ENCODE measurements at regions not wholly inside any gene's neighbourhood (a gene's known extent, or its start where the extent isn't known, plus 50 kb on each side); places are given as distances from the start of the nearest gene placed in this dataset.

GRCh38 chr2:128473175-128474035 lies 154.7 kb upstream of the HS6ST1 start:
- no peak for DNase-seq (ENCODE audit: low spot score)

DNA sequence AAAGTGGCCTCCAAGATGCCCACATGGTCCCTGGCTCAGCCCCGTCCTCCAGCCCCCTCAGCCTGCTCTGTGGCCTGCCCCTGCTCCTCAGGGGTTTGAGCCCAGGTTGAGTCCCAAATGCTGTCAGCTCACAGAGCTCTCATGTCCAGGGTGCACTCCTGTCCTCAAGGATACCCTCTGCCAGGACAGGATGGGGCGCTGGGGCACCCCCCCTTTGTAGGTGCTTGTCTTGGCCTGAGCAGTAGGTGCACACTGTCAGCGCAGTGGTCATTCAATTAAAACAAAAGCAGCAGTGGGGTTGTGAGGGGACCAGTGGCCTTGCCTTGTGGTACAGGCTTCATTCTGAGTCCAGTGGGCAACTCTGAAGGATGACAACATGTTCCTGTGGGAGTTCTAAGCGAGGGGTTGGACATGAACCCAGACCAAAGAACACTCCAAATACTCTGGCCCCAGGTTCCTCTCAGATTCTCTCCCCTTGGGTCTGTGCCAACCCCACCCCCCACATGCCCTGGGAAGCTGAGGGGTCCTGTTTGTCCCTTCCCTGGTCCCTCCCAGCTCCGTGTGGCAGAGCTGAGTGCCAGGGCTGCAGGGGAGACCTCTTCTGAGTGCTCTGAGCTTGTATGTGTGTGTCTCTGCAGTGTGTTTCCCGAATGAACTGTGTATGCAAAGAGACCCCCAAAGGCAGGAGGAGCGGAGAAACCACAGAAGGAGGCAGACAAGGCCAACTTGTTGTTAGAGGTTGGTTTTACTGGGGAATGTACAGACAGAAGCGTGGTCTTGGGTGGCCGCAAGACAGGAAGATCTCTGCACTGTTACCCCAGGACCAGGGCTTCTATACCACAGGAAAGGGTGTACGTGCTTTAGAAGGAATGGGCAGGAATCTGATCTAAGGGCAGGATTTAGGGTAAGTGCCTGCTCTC lies 155.6 kb upstream of the HS6ST1 start:
- no peak for DNase-seq (ENCODE audit: low spot score)

DNA sequence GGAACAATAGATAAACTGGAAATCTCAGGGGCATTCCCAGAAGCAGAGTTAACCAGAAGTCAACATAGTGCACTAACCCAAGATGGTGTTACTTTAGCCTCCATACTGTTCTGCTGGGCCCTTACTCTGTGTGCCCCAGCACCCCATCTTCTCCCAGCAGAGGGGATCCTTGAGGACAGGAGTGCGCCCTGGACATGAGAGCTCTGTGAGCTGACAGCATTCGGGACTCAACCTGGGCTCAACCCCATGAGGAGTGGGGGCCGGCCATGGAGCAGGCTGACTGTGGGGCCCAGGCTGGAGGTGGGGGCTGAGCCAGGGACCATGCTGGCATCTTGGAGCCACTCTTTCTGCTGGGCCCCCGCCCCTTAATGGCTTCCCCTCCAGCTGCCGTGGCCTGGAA lies 156.3 kb upstream of the HS6ST1 start:
- no peak for DNase-seq (ENCODE audit: low spot score)

GRCh38 chr2:128475427-128476211 lies 157.0 kb upstream of the HS6ST1 start:
- no peak for DNase-seq (ENCODE audit: low spot score)

- DNase-seq (ENCODE audit: low spot score), result no peak
These were observed 158.6 kb upstream of the HS6ST1 start for GRCh38 chr2:128477026-128477820.

- DNase-seq (ENCODE audit: low spot score), result no peak
These were observed 159.2 kb upstream of the HS6ST1 start for GRCh38 chr2:128477891-128478290.

GRCh38 chr2:128485761-128486639 lies 167.3 kb upstream of the HS6ST1 start:
- no peak for DNase-seq (ENCODE audit: low spot score)

DNA sequence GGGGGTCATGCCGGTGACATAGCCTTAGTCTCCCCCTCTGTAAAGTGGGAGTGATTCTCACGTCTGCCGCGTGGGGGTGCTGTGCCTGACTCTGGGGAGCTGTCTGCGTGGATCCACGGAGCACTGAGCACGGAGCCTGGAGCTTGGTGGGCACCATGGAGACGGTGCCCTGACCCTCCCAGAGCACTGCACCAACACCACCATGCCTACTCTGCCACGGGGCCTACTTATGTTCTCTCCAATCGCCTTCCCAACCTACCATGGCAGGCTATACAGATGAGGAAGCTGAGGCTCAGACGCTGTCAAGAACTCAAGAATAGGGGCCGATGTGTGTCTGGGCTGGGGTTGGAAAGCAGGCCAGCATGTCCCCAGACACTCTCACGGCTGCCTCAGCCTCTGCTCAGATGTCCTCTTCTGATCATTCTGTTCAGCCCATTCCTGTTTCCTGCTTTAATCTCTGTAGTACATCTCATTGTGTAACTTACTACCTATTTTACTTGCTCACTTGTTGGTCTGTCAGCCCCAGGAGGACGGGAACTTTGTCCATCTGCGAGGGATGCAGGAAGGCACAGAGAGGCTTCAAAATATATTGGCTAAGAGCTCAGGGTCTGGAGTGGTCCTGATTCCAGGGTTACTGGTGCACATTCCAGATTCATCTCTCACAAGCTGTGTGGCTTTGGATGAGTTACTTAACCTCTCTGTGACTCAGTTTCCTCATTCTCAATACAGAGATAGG lies 168.1 kb upstream of the HS6ST1 start:
- DNase-seq (ENCODE audit: low spot score), result no peak

DNA sequence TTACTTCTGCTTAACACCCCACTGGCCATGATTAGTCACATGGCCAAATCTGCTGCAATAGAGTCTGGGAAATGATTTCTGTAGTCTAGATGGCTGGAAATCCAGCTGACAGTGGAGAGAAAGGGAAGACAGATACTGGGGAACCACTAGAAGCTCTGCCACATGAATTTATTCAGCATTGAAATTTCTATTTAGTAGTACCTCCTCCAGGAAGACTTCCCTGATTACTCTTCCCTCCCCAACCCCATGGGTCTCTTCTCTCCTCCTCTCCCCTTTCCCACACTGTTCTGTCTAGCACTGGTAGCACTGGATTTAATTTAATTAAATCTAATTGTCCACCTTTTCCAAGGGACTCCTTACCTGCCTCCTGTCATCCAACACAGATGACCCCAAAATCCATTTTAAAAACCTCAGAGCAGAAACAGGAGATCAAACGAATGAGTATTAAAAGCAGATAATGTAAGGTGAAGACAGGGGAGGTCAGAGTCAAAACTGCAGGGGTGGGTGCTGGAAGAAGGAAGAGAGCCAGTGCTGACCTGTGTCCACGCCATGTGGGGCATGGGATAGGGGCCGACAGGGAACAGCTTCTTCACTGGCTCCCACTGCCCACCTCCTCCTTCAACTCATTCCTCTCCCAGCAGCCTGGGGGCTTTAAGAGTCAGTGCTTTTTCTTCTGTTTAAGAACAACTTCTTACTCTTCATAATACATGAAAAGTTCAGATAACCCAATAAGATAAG lies 169.2 kb upstream of the HS6ST1 start:
- no peak for DNase-seq (ENCODE audit: low spot score)

DNA sequence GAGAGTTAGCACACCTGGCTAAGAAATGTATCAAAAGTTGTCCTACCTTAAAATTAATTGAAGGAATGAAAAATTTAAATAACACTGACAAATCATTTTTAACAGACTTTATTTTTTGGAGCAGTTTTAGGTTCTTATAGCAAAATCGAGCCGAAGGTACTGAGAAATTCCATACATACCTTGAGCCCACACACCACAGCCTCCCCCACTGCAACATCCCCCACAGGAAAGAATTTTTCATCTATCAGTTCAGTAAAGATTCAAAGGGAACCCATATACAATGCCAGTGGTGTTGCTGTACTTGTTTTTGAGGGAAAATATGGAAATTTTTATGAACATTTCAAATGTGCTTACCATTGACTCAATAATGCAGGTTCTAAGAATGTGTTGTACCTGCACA lies 169.8 kb upstream of the HS6ST1 start:
- DNase-seq (ENCODE audit: low spot score), result no peak

DNA sequence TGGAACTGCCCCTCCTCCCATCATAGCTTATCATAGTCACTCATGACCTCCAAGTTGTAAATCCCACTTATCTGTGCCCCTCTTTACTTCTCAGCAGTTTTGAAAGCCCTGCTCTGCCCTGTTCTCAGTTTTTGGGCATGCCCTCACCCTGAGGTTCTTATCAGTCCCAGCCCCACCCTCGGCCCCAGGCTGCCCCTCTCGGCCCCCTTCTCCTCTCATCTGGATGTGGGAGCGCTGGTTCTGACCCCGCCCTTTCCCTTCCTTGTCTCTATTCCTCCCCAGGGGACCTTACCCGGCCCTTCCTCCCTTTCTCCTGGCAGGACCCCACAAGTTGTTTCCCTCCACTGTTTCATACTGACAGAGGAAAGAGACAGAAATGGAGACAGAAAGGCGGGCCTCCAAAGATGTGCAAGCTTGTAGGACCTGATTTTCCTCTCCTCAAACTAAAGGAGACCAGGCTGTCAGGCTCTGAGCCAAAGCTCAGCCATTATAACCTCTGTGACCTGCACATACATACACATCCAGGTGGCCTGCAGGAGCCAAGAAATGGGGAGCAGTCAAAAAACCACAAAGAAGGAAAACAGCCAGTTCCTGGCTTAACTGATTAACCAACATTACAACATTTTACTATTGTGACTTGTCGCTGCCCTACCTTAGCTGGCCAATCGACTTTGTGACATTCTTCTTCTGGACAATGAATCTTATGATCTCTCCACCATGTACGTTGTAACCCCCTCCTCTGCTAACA lies 171.0 kb upstream of the HS6ST1 start:
- no peak for DNase-seq (ENCODE audit: low spot score)

DNA sequence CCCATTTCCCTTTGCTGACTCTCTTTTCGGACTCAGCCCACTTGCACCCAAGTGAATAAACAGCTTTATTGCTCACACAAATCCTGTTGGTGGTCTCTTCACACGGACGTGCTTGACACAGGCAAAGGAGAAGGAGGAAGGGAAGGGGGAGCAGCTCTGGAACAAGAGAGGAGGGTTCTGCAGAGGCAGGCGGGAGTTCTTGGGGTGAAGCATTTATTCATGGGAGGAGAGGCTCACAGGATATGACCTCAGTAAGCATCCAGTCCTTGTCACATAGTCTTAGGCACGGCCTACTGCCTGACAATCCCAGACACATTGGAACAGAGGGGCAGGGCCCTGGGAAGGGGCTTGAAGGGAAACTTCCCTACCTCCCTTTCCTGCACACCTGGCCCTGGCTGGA lies 171.7 kb upstream of the HS6ST1 start:
- no peak for DNase-seq (ENCODE audit: low spot score)

- no peak for DNase-seq (ENCODE audit: low spot score)
These were observed 172.4 kb upstream of the HS6ST1 start for GRCh38 chr2:128490881-128491691.

DNA sequence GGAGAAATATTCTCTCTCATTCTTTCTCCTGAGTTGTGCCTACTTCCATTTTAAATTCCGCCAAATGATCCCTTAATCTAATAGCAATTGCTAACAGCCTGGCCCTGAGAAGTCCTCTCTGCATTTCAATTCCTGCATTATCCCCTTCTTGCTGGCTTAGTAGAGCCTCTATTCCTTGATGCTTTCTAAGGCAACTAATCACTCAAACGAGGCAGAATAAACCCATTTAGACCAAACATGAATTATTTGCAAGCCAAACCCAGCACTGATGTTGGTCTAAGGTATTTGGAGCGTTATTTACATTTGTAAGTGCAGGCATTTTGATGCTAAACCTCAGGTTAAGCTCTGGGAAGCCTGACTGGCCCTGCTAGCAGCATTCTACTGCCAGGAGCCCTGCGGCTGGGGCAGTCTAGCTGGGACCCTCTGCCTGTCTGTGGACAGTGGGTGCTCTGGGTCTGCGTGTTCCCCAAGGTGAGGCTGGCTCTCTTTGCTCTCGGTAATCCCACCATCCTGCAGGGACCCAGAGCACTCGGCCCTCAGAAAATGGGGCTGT lies 173.1 kb upstream of the HS6ST1 start:
- no peak for DNase-seq (ENCODE audit: low spot score)

- DNase-seq (ENCODE audit: low spot score), result no peak
These were observed 174.5 kb upstream of the HS6ST1 start for GRCh38 chr2:128492966-128493811.

- DNase-seq (ENCODE audit: low spot score), result no peak
These were observed 175.2 kb upstream of the HS6ST1 start for GRCh38 chr2:128493880-128494279.
